ENCODE measurements at regions not wholly inside any gene's neighbourhood (a gene's known extent, or its start where the extent isn't known, plus 50 kb on each side); places are given as distances from the start of the nearest gene placed in this dataset.

DNA sequence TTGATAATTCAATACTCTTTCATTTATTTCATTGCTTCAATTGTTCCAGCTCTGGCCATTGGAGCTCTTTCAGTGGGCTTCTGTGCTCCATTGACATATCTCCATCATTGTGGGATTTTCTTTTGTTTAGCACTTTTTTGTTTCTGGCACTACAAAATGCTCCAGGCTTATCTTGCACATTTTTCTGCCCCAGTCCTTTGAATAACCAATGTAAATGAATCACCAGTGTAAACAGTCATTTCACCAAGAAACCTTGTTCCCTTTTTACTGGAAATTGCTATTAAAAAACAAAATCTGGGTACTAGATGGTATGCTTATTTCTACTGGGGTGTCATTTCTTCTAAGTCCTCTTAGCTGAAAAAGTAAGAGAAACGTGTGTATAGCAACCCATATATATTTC lies 173.0 kb upstream of the LYPLAL1 start:
- no peak for DNase-seq

DNA sequence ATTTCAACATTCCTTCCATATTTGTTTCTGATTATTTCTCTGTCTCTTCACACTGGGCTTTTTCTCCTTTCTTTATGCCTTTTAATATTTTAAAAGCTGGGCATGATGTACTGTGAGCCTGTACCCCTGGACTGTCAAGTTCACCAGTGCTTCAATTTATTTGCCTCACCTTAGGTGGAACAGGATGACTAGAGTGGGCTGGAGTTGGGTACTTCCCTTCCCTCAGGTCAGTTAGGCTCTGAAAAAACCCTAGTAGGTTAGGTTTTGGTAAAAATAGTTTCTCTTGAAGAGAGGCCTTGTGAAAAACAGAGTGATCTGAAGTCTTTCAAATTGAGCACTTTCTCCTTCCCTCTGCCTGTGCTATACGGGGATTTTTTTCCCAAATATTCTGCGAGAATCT lies 163.0 kb upstream of the LYPLAL1 start:
- DNase-seq = no peak

DNA sequence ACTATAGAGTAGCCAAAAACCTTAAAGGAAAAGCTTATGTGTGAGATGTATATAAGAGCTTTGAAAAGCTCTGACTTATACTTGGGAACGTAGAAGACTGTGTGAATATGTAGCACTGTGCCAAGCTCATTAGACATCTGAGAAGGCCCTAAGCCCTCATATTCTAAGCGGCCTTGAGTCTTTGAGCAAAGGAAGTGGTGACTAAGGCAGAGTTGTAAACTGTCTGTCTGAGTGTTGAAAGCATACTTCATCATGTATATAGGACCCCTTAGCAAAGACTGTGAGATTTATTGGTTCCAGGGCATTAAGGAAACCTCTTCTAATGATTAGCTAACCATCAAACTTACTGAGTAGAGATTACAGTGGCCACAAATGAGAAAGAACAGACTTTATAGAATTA lies 153.3 kb upstream of the LYPLAL1 start:
- no peak for DNase-seq

DNA sequence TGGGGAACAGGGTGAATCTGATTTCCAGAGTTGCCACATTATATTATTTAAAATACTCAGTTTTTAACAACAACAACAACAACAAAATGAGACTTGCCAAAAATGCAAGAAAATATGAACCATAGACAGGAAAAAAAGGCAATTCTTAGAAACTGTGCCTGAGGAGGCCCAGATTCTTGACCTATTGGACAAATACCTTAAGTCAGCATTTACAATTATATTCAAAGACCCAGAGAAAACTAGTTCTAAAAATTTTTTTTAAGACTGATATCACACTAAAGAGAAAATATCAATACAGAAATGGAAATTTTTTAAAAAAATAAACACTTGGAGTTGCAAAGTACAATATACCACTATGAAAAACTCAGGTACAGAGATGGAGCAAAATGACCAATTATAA lies 152.8 kb upstream of the LYPLAL1 start:
- DNase-seq = no peak

DNA sequence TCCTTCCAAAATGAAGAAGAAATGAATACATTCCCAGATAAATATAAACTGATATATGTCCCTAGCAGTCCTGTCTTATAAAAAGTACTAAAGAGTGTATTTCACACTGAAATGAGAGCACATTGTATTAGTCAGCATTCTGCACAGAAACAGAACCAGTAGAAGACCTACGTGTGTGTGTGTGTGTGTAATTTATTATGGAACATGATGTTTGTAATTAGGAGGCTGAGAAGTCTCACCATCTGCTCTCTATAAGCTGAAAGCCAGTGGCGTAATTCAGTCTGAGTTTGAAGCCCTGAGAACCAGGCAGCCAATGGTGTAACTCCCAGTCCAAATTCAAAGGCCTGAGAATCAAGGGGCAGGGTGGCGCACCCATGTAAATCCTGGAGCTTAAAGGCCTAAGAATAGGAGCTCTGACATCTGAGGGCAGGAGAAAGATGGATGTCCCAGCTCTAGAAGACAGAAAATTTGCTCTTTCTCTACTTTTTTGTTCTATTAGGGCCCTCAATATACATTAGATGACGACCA lies 146.5 kb upstream of the LYPLAL1 start:
- DNase-seq = no peak

DNA sequence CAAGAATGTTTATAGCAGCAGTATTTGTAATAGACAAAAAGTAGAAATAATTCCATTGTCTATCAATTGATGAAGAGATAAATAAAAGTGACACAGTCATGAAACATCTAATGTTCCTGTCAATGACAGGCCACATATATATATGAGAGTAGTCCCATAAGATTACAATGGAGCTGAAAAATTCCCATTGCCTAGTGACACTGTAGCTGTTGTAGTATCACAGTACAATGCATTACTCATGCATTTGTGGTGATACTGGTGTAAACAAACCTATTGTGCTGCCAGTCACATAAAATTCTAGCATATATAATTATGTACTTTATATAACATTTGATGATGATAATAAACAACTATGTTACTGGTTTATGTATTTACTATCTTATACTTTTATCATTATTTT lies 141.9 kb upstream of the LYPLAL1 start:
- no peak for DNase-seq

DNA sequence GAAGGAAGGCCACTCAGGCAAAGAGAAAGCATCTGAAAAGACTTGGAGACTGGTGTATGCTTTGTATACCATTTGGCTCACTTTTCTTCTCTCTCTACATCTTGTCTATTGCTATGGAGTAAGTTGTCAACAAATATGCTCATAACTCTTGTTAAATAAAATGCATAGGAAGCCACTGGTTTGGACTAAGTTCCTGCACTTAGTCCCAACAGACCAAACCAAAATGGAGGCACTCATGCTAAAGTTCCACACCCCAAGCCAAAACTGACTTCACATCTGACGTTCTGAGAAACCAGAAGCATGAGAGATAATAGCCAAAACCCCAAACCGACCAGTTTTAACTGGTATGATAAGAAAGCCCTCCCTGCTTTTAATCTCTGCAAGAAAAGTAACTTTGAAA lies 135.3 kb upstream of the LYPLAL1 start:
- no peak for DNase-seq

DNA sequence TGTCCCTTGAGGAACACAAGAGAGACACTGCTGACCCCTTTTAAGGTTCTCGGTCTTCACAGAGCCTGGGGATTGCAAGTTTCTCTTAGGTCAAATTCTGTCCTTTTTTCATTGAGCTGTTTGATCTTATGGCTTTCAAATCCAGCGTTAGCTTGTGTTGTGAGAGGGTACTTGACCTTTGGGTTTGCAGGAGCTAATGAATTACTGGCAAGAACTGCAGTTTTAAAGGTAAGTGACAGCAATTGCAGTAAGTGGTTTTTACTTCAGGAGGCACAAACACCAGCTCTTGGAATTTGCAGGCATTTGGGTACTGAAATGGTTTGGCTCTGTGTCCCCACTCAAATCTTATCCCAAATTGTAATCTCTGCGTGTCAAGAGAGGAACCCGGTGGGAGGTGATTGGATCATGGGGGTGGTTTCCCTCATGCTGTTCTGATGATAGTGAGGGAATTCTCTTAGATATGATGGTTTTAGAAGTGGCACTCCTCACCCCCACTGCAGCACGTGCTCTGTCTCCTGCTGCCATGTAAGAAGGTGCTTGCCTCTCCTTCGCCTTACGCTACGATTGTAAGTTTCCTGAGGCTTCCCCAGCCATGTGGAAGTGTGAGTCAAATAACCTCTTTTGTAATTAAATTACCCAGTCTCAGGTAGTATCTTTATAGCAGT lies 134.5 kb upstream of the LYPLAL1 start:
- DNase-seq = no peak

DNA sequence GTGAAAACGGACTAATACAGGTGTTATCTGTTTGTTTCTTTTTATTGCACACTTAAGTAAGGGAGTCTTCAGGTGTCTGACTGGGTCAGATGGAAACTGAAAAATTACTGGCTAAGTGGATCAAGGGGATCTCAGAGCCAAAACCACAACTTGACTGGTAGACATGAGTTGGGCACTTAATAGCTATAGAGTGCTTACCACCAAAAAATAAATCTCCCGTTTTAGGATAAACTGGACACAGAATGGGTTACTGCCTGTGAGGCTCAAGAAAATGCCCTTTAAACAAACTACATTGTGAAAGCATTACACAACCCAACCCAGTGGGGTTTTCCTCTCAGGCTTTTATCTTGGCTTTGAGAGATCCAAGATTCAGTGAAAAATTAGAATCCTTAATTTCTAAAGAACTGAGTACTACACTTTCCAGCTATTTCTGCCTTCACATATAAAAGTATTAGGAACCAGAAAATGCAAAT lies 134.0 kb upstream of the LYPLAL1 start:
- DNase-seq = no peak

DNA sequence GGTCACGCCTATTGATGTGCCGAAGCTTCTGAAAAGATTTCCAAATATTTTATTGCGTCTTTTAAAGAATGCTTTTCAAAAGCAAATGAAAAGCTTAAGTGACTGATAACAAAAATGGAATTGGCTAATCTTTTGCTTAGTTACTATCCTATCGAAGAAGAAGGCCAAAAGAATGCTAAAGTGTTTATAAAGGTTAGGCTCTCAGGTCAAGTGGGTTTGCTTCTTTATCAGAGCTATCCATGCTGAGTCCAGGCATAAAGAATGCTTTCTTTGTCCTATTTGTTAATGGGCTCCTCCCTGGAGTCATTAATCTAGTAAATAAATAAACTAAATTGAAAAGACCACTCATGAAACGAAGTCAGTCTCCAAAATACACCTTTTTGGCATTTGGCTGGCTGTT lies 133.4 kb upstream of the LYPLAL1 start:
- DNase-seq = no peak

DNA sequence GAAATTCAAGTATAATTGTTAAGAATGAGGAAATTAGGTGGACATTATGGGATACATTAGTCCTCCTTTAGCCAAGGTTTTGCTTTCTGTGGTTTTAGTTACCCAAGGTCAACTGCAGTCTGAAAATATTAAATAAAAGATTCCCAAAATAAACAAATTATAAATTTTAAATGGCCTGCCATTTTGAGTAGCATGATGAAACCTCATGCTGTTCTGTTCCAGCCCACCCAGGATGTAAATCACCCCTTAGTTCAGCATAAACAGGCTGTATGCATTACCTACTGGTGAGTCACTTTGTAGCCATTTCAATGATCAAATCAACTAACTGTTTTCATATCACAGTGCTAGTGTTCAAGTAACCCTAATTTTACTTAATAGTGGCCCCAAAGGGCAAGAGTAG lies 132.5 kb upstream of the LYPLAL1 start:
- DNase-seq = no peak

DNA sequence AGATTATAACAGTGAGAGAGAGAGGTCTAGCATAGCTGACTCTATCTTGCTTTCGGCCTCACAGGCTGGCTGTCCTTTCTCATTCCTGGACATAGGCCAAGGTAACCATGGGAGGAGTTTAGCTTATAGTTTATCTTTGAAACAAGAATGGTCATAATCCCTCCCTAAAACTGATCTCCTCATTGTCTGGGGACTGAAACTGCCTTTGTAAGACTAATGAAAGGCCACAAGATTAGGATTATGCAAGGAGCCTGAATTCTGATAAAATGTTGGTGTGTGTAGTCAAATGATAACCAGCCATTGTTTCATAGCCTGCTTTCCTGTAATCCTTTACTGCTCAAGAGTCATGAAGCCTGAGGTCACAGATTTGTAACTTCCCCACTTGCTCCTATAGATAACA lies 131.9 kb upstream of the LYPLAL1 start:
- DNase-seq = no peak

DNA sequence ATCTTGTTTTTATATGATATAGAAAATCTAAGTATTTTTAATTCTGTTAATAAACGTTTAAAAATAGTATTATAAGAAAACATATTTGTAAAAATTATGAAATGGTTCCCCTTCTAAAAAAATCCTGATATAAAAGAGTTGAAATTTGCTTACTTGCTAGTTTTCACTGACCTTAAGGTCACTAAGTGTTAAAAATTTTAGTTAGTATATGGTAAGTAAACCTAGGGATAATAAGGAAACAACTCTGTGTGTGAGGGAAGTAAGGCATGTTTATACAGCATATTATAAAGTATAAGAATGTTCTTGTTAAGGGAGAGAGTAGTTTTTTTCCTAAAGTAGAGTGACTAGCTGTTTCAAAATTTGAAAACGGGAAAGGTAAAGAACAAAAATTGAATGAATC lies 130.9 kb upstream of the LYPLAL1 start:
- DNase-seq = no peak

DNA sequence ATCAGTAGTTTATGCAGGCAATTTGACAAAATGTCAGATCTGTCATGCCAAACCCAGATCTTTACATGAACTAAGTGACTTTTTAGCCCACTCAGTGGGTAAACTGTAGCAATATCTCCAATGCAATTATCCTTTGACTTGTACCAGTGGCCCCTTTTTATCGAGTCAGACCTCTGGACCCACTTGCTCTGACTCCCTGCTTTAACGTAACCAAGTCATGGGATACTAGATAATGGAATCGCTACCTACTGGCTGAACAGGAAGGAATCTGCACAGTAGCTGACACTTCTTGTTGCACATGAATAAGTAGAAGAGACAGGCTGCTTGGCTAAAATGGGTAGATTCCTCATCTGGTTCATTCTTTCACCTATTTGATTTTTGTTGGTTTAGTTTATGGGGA lies 128.4 kb upstream of the LYPLAL1 start:
- DNase-seq = no peak

DNA sequence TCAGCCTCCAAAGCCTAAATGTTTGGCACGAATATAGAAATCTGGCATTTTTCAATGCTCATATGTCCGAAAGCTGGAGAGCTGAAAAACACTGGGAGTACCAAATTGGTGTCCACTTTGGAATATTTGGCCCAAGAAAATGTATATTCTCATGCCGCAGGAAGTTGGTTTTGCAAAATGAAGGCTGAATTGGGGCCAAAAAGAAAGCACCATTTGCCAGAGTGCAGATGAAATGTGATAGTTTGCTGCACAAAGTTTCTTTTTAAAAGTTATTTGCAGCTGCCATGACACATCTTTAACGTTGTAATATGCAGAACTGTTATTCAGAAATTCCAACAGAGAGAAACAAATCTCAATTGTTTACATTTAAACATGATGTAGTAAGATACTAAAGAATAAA lies 124.2 kb upstream of the LYPLAL1 start:
- no peak for DNase-seq

DNA sequence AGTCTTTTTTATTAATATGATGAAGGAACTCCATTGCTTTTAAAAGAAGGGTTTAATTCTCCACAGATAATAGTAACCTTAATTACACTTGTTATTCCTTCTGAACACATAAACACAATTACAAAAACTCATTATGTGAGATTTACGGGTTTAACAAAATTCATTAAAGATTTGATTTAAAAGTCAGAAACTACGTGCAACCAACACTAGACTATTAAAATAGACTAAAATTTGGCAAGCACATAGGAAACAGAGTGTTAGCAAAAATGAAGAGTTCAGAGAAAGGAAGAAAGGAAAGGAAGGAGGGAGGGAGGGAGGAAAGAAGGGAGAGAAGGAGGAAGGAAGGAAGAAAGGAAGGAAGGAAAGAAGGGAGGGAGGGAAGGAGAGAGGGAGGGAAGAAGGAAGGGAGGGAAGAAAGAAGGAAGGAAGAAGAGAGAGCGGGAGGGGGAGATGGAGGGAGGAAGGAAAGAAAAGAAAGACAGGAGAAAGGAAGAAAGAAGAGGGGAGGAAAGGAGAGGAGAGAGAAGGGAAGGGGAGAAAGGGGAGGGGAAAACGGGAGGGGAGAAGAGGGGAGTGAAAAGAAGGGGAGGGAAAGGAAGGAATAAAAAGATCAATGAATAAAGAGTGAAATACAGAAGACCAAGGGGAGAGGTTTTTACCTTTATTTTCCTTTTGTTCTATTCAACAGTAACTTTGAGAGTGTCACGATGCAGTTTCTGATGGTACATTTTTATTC lies 123.4 kb upstream of the LYPLAL1 start:
- DNase-seq = no peak

DNA sequence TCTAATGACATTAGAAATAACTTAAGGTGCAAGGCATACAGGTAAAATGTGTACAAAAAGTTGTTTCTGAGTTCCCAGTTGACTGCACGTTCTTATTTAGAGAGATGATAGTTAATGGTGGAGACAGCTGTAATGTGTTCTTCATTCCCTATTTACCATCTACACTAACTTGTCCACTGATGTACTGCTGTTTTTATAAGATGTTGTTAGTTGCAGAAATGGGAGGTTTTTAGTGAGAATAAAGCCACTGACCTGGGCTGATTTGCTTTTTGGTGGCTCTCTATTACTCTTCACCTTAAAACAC lies 122.9 kb upstream of the LYPLAL1 start:
- no peak for DNase-seq

DNA sequence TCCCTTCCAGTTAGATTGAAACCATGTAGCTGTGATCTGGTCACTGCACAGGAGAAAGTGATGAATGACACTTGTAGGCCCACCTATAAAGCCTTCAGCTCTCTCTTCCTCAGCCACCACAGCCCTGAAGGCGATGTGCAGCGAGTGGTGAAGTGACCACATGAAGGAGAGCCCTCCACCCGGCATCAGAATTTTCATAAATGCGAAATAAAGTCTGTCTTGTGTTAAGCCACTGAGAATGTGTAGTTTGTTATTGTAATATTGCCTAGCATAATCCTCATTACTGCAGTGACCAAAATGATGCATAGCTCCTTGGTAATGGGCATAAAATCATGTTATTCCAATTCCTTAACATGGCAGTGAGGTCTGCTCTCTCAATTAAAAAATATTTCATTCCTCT lies 122.1 kb upstream of the LYPLAL1 start:
- DNase-seq = no peak

DNA sequence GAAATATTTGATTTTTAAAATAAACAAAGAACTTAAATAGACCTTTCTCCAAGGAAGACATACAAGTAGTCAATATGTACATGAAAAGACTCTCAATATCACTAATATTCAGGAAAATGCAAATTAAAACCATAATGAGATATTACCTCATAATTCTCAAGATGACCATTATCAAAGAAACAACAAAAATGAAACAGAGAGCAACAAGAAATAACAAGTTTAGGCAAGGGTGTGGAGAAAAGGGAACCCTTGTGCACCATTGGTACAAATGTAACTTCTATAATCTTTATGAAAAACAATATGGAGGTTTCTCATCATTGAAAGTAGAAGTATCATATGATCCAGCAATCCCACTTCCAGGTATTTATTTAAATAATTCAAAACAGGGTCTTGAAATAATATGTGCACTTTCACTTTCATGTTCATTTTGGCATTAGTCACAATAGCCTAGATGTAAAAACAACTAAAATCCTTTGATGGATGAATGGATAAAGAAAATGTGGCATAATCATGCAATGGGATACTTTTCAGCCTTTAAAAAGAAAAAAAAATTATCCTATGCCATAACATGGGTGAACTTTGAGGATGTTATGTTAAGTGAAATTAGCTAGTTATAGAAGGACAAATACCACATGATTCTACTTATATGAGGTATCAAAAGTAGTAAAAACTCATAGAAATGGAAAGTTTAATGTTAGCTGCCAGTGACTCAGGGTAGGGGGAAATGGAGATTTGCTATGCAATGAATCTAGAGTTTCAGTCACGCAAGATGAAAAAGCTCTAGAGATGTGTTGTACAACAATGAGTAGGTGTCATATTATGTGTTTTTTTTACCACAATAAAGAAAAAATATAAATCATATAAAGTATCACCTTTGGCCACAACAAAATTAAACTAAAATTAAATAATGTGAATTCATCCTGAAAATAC lies 114.5 kb upstream of the LYPLAL1 start:
- no peak for DNase-seq

DNA sequence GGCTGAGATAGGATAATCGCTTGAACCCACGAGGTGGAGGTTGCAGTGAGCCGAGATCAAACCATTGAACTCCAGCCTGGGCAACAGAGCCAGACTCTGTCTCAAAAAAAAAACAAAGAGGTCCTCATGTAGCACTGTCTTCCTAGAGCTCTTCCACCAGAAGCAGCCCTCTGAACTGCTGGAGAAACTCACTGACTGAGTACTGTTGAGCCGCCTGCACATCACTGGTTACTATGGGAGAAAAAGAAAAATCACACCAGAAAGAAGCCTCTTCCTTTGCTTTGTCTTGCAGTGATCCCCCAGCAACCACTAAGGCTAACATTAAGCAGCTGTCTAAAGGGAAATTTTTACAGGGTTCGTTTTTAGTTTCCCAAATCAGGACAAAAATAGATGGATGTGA lies 112.9 kb upstream of the LYPLAL1 start:
- DNase-seq = no peak

DNA sequence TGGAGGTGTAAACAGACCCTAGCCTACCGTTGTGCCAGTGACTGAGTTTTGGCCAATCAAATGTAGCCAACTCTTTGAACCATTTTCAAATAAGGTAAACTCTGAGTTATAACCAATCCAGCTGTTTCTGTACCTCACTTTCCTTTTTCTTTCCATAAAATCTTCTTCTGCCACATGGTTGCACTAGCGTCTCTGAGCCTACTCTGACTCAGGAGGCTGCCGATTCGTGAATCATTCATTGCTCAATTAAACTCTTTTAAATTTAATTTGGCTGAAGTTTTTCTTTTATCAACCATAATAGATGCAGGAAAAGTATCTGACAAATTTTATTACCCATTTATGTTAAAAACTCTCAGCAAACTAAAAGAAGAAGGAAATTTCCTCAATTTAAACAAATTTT lies 111.5 kb upstream of the LYPLAL1 start:
- DNase-seq = no peak

DNA sequence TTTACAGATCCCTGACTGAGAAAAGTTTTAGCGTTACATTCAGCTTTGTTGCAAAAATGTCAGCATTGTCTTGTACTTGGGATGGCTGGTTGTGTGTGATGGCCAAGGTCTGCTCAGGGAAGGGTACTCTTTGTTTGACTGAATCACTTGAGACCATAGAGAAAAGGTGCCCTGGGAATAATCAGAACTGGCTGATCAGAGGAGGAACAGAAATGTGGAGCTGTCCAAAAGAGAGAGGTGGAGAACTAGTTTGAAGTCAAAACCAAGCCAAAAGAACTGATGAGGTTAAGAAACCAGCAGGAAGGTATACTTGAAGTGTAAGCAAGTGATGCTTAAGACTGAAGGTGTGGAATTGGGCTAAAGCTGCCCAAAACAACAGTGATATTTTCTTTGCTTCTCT lies 107.6 kb upstream of the LYPLAL1 start:
- DNase-seq = no peak

DNA sequence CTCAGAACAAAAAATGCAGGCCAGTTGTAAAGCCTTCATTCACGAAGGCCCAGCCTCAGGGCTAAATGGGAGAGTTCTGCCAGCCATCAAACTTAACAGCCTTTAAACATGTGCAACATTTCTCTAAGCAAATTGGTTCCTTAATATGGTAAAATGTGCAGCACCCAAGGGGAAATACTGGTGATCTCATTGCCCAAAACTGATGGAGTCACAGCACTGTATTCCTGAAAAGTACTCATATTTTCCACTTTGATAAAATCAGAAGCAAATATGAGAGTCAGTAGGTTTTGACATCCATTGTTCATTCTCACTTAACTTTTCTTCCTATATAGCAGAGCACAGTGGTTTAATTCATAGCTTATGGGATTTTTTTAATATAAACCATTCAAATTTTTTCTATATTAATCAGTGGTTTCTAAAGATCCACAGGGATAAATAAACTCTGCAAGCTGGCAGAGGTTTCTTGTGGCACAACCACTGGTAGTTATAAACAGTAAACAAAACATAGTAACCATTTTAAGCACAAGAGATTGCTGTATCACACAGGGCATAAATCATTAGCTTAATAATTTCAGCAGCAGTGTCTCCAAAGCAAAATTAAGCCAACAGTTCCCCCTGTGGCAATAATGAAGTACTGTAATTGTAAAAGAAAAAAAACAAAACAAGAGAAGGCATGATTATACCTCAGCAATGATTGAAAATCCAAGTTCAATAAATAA lies 106.9 kb upstream of the LYPLAL1 start:
- DNase-seq = no peak

Data from activated CD8-positive, alpha-beta memory T cell treated with anti-CD3 and anti-CD28 coated beads for 24 hours (primary cell).